ENCODE measurements at regions not wholly inside any gene's neighbourhood (a gene's known extent, or its start where the extent isn't known, plus 50 kb on each side); places are given as distances from the start of the nearest gene placed in this dataset.
"Not testable (repeated sequence)": the region's sequence is repeated elsewhere in the genome, so short reads cannot be mapped to it uniquely, and the experiment has no call there.

GRCh38 chr6:104459543-104459942 lies 400.2 kb downstream of the HACE1 start:
- no peak overlapping the region for H3K27ac ChIP-seq
- no peak for TF ChIP-seq ZFX (IDR thresholded peaks at IDR 0.05; ENCODE audit: borderline replicate concordance)

GRCh38 chr6:104449918-104450317 lies 409.8 kb downstream of the HACE1 start:
- TF ChIP-seq CTCF (IDR thresholded peaks at IDR 0.05) (no peak), ZFX (IDR thresholded peaks at IDR 0.05; ENCODE audit: borderline replicate concordance) (no peak)

GRCh38 chr6:104446101-104447080 lies 413.3 kb downstream of the HACE1 start:
- H3K27ac ChIP-seq: not testable (repeated sequence)

More at GRCh38 chr6:104449918-104450317, 409.8 kb downstream of the HACE1 start:
- H3K27ac ChIP-seq: no peak overlapping the region

- no peak overlapping the region for H3K27ac ChIP-seq
- no peak for TF ChIP-seq CTCF (IDR thresholded peaks at IDR 0.05)
- TF ChIP-seq ZFX (IDR thresholded peaks at IDR 0.05; ENCODE audit: borderline replicate concordance): no peak
Measured at GRCh38 chr6:104434519-104434918, 425.2 kb downstream of the HACE1 start.

GRCh38 chr6:104431096-104431495 lies 428.6 kb downstream of the HACE1 start:
- no peak for TF ChIP-seq ZFX (IDR thresholded peaks at IDR 0.05; ENCODE audit: borderline replicate concordance)
- TF ChIP-seq CTCF (IDR thresholded peaks at IDR 0.05): no peak
- H3K27ac ChIP-seq: no peak overlapping the region

- TF ChIP-seq CTCF (IDR thresholded peaks at IDR 0.05) (no peak), ZFX (IDR thresholded peaks at IDR 0.05; ENCODE audit: borderline replicate concordance) (no peak)
- H3K27ac ChIP-seq: no peak overlapping the region
Measured at GRCh38 chr6:104428184-104428583, 431.5 kb downstream of the HACE1 start.

GRCh38 chr6:104423691-104424090 lies 436.0 kb downstream of the HACE1 start:
- TF ChIP-seq ZFX (IDR thresholded peaks at IDR 0.05; ENCODE audit: borderline replicate concordance) (no peak), CTCF (IDR thresholded peaks at IDR 0.05) (no peak)
- no peak overlapping the region for H3K27ac ChIP-seq

- TF ChIP-seq CTCF (IDR thresholded peaks at IDR 0.05) (no peak), ZFX (IDR thresholded peaks at IDR 0.05; ENCODE audit: borderline replicate concordance) (no peak)
Measured at GRCh38 chr6:104421650-104422049, 438.1 kb downstream of the HACE1 start.

More at GRCh38 chr6:104421650-104422049, 438.1 kb downstream of the HACE1 start:
- no peak overlapping the region for H3K27ac ChIP-seq

Measured in 22Rv1 (cell line).